SK-N-SH treated with all-trans-retinoic acid at 6 μM for 48 hours (cell line): ENCODE measurements at regions not wholly inside any gene's neighbourhood (a gene's known extent, or its start where the extent isn't known, plus 50 kb on each side); places are given as distances from the start of the nearest gene placed in this dataset.
"Not testable (repeated sequence)": the region's sequence is repeated elsewhere in the genome, so short reads cannot be mapped to it uniquely, and the experiment has no call there.

Source experiments
- ATAC-seq: fragments of 200-7000 bp; cut with Tn5 transposase; 3 replicates; pipeline ENCODE4 v1.9.1; 2020; ENCODE audit warnings: mild to moderate bottlenecking, moderate library complexity
- ARNTL ChIP-seq: fragments of 450-650 bp; formaldehyde crosslinking; IDR thresholded peaks from 2 replicates; pipeline ENCODE4 v1.5.0; 2020; ENCODE audit warnings: low read depth, mild to moderate bottlenecking, moderate library complexity, borderline replicate concordance
- BACH2 ChIP-seq: fragments of 250-450 bp; sonication (Bioruptor Pico); IDR thresholded peaks from 2 replicates; pipeline ENCODE4 v1.9.0; 2021; ENCODE audit warnings: mild to moderate bottlenecking, borderline replicate concordance
- CREB5 ChIP-seq: fragments of 250-450 bp; sonication (Bioruptor Pico); IDR thresholded peaks from 2 replicates; pipeline ENCODE4 v1.5.1; 2020; ENCODE audit warnings: low read depth, mild to moderate bottlenecking, moderate library complexity
- CSDC2 ChIP-seq: fragments of 250-450 bp; sonication (Bioruptor Pico); IDR thresholded peaks from 2 replicates; pipeline ENCODE4 v1.5.0; 2020; ENCODE audit warnings: mild to moderate bottlenecking, moderate library complexity
- CSRNP3 ChIP-seq: fragments of 250-450 bp; sonication (Bioruptor Pico); IDR thresholded peaks from 2 replicates; pipeline ENCODE4 v1.5.1; 2021; ENCODE audit warnings: mild to moderate bottlenecking, moderate library complexity
- ESRRG ChIP-seq: fragments of 250-450 bp; sonication (Bioruptor Pico); IDR thresholded peaks from 2 replicates; pipeline ENCODE4 v1.6.1; 2021; ENCODE audit warnings: mild to moderate bottlenecking
- GLIS3 ChIP-seq: fragments of 250-450 bp; sonication (Bioruptor Pico); IDR thresholded peaks from 2 replicates; pipeline ENCODE4 v1.5.0; 2020; ENCODE audit warnings: mild to moderate bottlenecking, moderate library complexity
- ISL1 ChIP-seq: fragments of 250-450 bp; sonication (Bioruptor Pico); IDR thresholded peaks from 2 replicates; pipeline ENCODE4 v2.1.2; 2022; ENCODE audit warnings: mild to moderate bottlenecking, moderate library complexity
- POU6F1 ChIP-seq: fragments of 250-450 bp; sonication (Bioruptor Pico); IDR thresholded peaks from 2 replicates; pipeline ENCODE4 v1.8.0; 2021; ENCODE audit warnings: low read depth, mild to moderate bottlenecking, moderate library complexity, borderline replicate concordance
- PPARA ChIP-seq: fragments of 250-450 bp; sonication (Bioruptor Pico); IDR thresholded peaks from 2 replicates; pipeline ENCODE4 v1.5.0; 2020; ENCODE audit warnings: mild to moderate bottlenecking, borderline replicate concordance
- RARB ChIP-seq: fragments of 250-450 bp; sonication (Bioruptor Pico); IDR thresholded peaks from 2 replicates; pipeline ENCODE4 v1.8.0; 2021; ENCODE audit warnings: mild to moderate bottlenecking, moderate library complexity
- TCF4 ChIP-seq: fragments of 250-450 bp; sonication (Bioruptor Pico); IDR thresholded peaks from 2 replicates; pipeline ENCODE4 v1.8.0; 2021; ENCODE audit warnings: mild to moderate bottlenecking, moderate library complexity, borderline replicate concordance
- TOX ChIP-seq: fragments of 250-450 bp; sonication (Bioruptor Pico); IDR thresholded peaks from 2 replicates; pipeline ENCODE4 v1.8.0; 2021; ENCODE audit warnings: mild to moderate bottlenecking, moderate library complexity, borderline replicate concordance
- ZC3H10 ChIP-seq: fragments of 250-450 bp; sonication (Bioruptor Pico); IDR thresholded peaks from 2 replicates; pipeline ENCODE4 v1.5.1; 2021; ENCODE audit warnings: mild to moderate bottlenecking, moderate library complexity
- ZFP30 ChIP-seq: fragments of 450-650 bp; formaldehyde crosslinking; IDR thresholded peaks from 2 replicates; pipeline ENCODE4 v1.5.0; 2022; ENCODE audit warnings: mild to moderate bottlenecking, moderate library complexity
- ZNF70 ChIP-seq: fragments of 450-650 bp; formaldehyde crosslinking; IDR thresholded peaks from 2 replicates; pipeline ENCODE4 v1.5.0; 2020; ENCODE audit warnings: mild to moderate bottlenecking, moderate library complexity
- ZNF8 ChIP-seq: fragments of 450-650 bp; formaldehyde crosslinking; IDR thresholded peaks from 2 replicates; pipeline ENCODE4 v1.5.0; 2020; ENCODE audit warnings: mild to moderate bottlenecking, moderate library complexity

- no peak for ATAC-seq
- no peak for TF ChIP-seq PPARA
- TF ChIP-seq ZC3H10 = no peak
- no peak for TF ChIP-seq RARB
- no peak for TF ChIP-seq CSDC2 (CRISPR knock-in tag)
- TF ChIP-seq TOX (CRISPR knock-in tag) = no peak
- TF ChIP-seq, all 23 proteins: peak for 0
These were observed 871.1 kb downstream of the PDCD6IP start for GRCh38 chr3:34669490-34669889.

GRCh38 chr3:34675383-34676120 is 877.1 kb downstream of the PDCD6IP start:
- TF ChIP-seq BACH2 (no peak), PPARA (no peak), ZFP30 (CRISPR knock-in tag) (no peak), ZC3H10 (no peak), ISL1 (CRISPR knock-in tag) (no peak), RARB (no peak), ESRRG (CRISPR knock-in tag) (no peak), ZNF70 (CRISPR knock-in tag) (no peak)
- TF ChIP-seq, all 23 proteins: peak for 0
- ATAC-seq = no peak

- TF ChIP-seq CSDC2 (CRISPR knock-in tag) (no peak), TCF4 (CRISPR knock-in tag) (no peak), ESRRG (CRISPR knock-in tag) (no peak), ZC3H10 (no peak), ARNTL (CRISPR knock-in tag) (no peak), TOX (CRISPR knock-in tag) (no peak), ZNF8 (CRISPR knock-in tag) (no peak)
- ATAC-seq = no peak
These were observed 878.0 kb downstream of the PDCD6IP start for GRCh38 chr3:34676436-34676835.

- TF ChIP-seq CREB5 (no peak), ARNTL (CRISPR knock-in tag) (no peak), CSRNP3 (no peak), POU6F1 (no peak), GLIS3 (CRISPR knock-in tag) (no peak)
- ATAC-seq = no peak
These were observed 880.1 kb downstream of the PDCD6IP start for GRCh38 chr3:34678575-34678974.

GRCh38 chr3:34679055-34679454 is 880.6 kb downstream of the PDCD6IP start:
- ATAC-seq = not testable (repeated sequence)

GRCh38 chr3:34683851-34684250 is 885.4 kb downstream of the PDCD6IP start:
- TF ChIP-seq TCF4 (CRISPR knock-in tag) = no peak
- TF ChIP-seq POU6F1 = no peak
- no peak for TF ChIP-seq RARB
- TF ChIP-seq TOX (CRISPR knock-in tag) = no peak
- TF ChIP-seq CSRNP3 = no peak
- no peak for TF ChIP-seq ZFP30 (CRISPR knock-in tag)
- ATAC-seq = no peak
